MCF 10A (cell line): ENCODE measurements at regions not wholly inside any gene's neighbourhood (a gene's known extent, or its start where the extent isn't known, plus 50 kb on each side); places are given as distances from the start of the nearest gene placed in this dataset.

ENCODE experiments used
- BruUV-seq: library from RNA; stranded (reverse); fragments of 400-500 nt; replicated peaks from 2 replicates; lab custom pipeline; 2021; lab: Mats Ljungman, UMichigan
- CTCF ChIA-PET: fragments of 300-600 bp; sonication (Branson Sonifier 250); formaldehyde crosslinking; extraction: SDS; loops from one replicate; lab custom pipeline; 2021; ENCODE audit warnings: antibody characterized with exemption, inconsistent platforms; lab: Yijun Ruan, JAX
- POLR2A ChIA-PET: fragments of 300-600, 350-650 bp; sonication (Branson Sonifier 250); formaldehyde crosslinking; extraction: SDS; loops from one replicate; lab custom pipeline; 2020; ENCODE audit warnings: antibody characterized with exemption, inconsistent platforms; lab: Yijun Ruan, JAX
- DNase-seq: peaks from one replicate; pipeline ENCODE4 v3.0.0-alpha.2; 2018; ENCODE audit not compliant: unreplicated experiment
- H3K27ac Mint-ChIP-seq: one replicate; pipeline ENCODE4 v1.8.0; 2022; ENCODE audit warnings: mild to moderate bottlenecking, low read depth, mixed read lengths; ENCODE audit not compliant: unreplicated experiment
- H3K27me3 Mint-ChIP-seq: one replicate; pipeline ENCODE4 v1.8.0; 2022; ENCODE audit warnings: mixed read lengths; ENCODE audit not compliant: insufficient read depth, unreplicated experiment
- H3K36me3 Mint-ChIP-seq: one replicate; pipeline ENCODE4 v1.8.0; 2022; ENCODE audit warnings: mild to moderate bottlenecking, moderate library complexity, mixed read lengths; ENCODE audit not compliant: insufficient read depth, unreplicated experiment
- H3K4me1 Mint-ChIP-seq: one replicate; pipeline ENCODE4 v1.8.0; 2022; ENCODE audit warnings: mixed read lengths; ENCODE audit not compliant: insufficient read depth, unreplicated experiment
- H3K4me3 Mint-ChIP-seq: one replicate; pipeline ENCODE4 v1.8.0; 2022; ENCODE audit warnings: mild to moderate bottlenecking, moderate library complexity, mixed read lengths; ENCODE audit not compliant: unreplicated experiment
- H3K9me3 Mint-ChIP-seq: one replicate; pipeline ENCODE4 v1.8.0; 2022; ENCODE audit warnings: mixed read lengths; ENCODE audit not compliant: unreplicated experiment
- CTCF ChIP-seq: fragments of 200-600 bp; IDR thresholded peaks from one replicate; pipeline ENCODE4 v1.8.0; 2022; ENCODE audit warnings: antibody characterized with exemption, mild to moderate bottlenecking; ENCODE audit not compliant: unreplicated experiment
- intact Hi-C: fragments of 100-400 bp; cut with micrococcal nuclease; formaldehyde crosslinking; loops from 2 replicates; pipeline ENCODE4 v1.14.1; 2022

DNA sequence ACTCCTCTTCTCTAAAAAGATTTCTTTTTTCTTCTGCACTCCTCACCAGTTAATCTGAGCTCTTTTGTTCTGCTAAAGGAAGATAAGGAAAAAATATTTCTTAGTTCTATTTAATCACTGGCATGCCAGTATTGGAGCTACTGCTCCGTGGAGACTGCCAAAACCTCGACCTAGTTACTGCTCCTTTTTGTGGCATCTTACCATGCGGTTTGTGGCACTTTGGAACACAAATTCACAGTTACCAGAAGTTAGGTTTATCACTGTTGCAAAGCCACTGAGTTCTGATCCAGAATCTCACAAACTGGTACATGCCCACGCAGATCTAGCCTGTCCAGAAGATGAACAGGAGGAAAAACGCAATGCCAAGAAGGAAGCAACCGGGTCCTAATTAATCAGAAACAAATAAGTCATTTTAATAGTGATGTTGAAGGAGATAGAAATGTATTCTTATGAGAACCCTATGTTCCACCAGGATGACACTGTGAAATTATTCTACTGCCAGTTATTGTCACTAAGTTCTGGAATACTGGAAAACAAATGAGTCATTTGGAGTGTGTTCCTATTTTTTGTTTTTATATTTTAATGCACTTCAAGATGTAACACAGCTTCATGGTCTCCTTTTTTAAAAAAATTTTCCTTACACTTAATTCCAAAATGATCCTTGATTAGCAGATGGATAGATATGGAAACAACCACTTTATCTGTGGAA, 106.7 kb upstream of the GK2 start:
- Mint-ChIP-seq H3K36me3 (no peaks in the 10 kb centered on the region), H3K4me3 (no peak overlapping the region), H3K9me3 (no peaks in the 10 kb centered on the region), H3K27me3 (peaks cover 25% of the 10 kb centered on the region), H3K4me1 (no peaks in the 10 kb centered on the region), H3K27ac (no peak overlapping the region)
- CTCF ChIA-PET, result interaction anchor here (0.5 kb wide), 1 partner anchor 611 kb away, joined by 3 read pairs; no protein-coding TSS in a partner anchor
- TF ChIP-seq CTCF, result no peak
- no peak for DNase-seq
- BruUV-seq, result no TSS peak
- POLR2A ChIA-PET, result interaction anchor here (1.7 kb wide), 1 partner anchor 11 kb away, joined by 4 read pairs; no protein-coding TSS in a partner anchor
- intact Hi-C loops, result no loop called here

GRCh38 chr4:79513576-79513975, 105.5 kb upstream of the GK2 start:
- Mint-ChIP-seq H3K4me1 (no peaks in the 10 kb centered on the region), H3K4me3 (no peak overlapping the region), H3K36me3 (no peaks in the 10 kb centered on the region), H3K27ac (no peak overlapping the region), H3K27me3 (peaks cover 25% of the 10 kb centered on the region), H3K9me3 (no peaks in the 10 kb centered on the region)
- no peak for TF ChIP-seq CTCF
- intact Hi-C loops, result no loop called here
- no TSS peak for BruUV-seq
- ChIA-PET CTCF (interaction anchor here (0.6 kb wide), 2 partner anchors 267 to 741 kb away, joined by 3 to 4 read pairs; no protein-coding TSS in a partner anchor), POLR2A (interaction anchor here (1.7 kb wide), 1 partner anchor 12 kb away, joined by 4 read pairs; no protein-coding TSS in a partner anchor)
- DNase-seq, result no peak

GRCh38 chr4:79512363-79512762, 104.3 kb upstream of the GK2 start:
- no peaks in the 10 kb centered on the region for H3K4me1 Mint-ChIP-seq
- POLR2A ChIA-PET, result no interaction called here
- no peak for TF ChIP-seq CTCF
- DNase-seq, result no peak
- H3K36me3 Mint-ChIP-seq, result no peaks in the 10 kb centered on the region
- intact Hi-C loops, result no loop called here
- no peak overlapping the region for H3K27ac Mint-ChIP-seq
- no peak overlapping the region for H3K4me3 Mint-ChIP-seq
- BruUV-seq, result no TSS peak
- H3K9me3 Mint-ChIP-seq, result no peaks in the 10 kb centered on the region
- CTCF ChIA-PET, result no interaction called here
- H3K27me3 Mint-ChIP-seq, result peaks cover 33% of the 10 kb centered on the region

DNA sequence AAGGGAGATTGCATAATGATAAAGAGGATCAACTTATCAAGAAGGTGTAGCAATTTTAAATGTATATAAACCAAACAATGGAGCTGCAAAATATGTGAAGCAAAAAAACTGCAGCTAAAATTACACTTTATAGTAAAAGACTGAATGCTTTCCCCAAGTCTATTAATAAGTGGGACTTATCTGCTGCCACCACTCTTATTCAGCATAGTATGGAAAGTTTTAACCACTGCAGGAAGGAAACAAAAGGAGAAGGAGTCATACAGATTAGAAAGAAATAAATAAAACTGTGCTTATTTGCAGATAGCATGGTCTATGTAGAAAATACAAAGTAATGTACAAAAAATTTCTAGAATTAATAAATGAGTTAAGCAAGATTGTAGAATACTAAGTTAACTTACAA, 94.1 kb upstream of the GK2 start:
- Mint-ChIP-seq H3K4me3 (no peak overlapping the region), H3K4me1 (peaks cover 5% of the 10 kb centered on the region), H3K27ac (no peak overlapping the region), H3K36me3 (no peaks in the 10 kb centered on the region), H3K27me3 (peaks cover 65% of the 10 kb centered on the region), H3K9me3 (no peaks in the 10 kb centered on the region)
- TF ChIP-seq CTCF, result no peak
- BruUV-seq, result no TSS peak
- no peak for DNase-seq
- CTCF ChIA-PET, result no interaction called here
- POLR2A ChIA-PET, result no interaction called here
- intact Hi-C loops, result no loop called here
